ENCODE measurements at regions not wholly inside any gene's neighbourhood (a gene's known extent, or its start where the extent isn't known, plus 50 kb on each side); places are given as distances from the start of the nearest gene placed in this dataset.

DNA sequence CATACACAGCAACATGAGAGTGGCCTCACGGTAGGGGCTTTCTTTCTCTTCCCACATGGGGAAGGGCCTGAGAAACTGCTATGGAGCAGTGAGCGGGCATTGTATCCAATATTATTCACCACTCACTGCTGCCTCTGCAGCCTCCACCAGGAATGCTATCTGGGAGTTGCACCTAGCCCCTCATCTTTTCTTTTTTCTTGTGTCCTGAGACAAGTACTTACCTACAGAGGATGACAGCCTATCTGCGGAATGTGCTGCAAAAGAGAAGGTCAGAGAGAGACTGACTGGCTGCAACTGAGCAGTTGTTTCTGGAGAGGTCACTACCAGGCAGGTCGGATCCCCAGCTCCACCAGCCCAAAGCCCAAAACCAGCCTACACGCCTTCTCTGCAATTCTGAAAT lies 52.1 kb upstream of the HTATIP2 start:
- no peak for DNase-seq

DNA sequence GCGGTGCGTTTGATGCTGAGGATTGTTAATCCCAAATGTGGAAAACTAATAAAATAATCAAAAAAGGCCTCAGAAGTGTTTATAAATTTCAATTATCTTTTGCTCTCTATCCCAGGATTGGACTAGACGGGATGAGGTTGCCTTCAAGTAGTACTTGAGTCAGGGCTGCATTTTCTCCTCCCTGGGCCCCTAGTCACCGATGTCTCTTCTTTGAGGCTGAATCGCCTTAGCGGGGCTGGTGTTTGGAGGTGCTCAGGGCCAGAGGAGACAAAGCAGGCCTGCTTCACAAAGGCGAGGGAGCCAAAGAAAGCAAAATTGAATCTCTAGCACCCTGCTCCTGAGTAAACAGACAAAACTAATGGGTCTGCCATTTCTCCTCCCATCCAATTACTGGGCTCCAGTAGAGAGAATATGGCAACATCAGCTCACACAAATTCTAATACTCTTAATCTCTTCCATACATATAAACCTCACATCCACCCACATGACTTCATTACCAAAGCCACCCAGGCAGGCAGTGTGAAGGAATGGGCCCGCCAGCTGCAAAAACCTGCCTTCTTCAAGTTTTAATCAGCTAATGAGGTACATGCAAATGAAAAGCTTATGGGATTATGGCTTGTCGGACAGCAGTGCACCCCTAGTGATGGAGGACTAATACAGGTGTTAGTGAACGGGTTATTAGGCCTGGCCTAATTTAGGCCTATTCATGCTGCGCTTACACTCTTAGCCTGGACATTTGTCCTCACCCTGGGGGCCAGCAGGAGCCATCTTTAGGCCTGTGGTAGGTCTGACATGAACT lies 52.7 kb upstream of the HTATIP2 start:
- DNase-seq, result no peak

DNA sequence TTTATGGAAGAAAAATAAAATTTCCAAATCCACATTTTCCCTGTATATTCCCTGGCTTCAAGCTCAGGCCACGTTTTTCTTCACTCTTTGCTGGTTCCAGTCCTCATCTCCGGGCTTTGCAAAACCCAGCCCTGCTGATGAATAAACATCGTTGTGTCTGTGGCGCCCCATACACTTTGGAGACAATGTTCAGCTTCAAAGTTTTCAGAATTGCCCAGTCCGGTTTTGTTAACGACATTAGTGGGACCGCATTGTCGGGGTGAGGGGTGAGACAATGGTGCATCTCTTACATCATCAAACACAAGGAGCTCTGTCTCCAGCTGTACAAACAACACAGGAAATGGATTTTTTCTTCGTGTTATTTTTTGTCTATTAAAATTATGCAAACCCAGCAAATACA lies 53.4 kb upstream of the HTATIP2 start:
- DNase-seq, result no peak

DNA sequence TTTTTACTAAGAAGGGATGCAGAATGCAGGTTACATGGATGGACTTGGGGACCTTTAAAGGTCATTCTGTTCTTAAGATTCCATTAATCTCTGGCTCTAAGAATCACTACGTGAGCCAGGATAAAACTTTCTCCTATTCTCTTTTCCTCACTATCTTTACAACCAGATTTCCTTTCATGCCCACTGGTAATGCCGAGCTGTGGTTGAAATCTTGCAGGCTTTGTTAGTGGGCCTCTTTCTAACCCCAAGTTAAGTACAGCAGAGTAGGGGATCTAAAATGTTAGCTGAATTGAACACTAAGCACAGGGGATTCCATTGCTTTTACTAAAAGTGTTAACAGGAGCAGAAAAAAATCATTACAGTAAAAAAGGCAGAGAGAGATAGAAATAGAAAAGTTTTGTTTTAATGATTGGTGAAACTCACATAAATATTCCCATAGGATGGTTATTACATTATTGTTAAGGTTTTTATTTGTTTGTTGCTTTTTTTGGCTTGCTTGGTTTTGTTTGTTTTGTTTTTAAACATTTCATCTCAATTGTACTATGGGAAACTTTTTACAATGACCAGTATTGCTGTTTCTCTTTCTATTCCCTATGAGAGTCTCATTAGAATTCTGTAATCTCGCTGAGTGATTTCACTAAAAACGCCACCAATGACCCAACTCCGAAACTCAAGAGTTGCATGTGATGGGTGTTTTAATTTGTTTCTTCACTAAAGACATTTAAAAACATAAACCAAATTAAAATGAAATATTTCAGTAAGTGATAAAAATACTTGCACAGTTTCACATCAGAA lies 54.1 kb upstream of the HTATIP2 start:
- DNase-seq, result no peak

DNA sequence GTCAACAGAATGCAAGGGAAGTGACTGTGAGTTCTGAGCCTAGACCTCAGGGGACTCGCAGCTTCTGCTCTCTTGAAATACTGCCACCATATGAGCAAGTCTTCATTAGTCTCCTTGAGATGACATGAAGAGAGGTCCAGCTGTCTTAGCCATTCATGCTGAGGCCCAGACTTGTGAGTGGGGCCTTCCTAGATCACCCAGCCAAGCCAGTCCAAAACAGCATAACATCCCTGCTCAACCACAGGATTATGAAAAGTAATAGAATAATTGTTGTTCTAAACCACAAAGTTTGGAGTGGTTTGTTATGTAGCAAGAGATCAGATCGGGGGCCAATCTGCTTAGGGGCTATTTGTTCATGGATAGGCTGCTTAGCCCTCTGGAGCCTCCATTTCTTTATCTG lies 54.9 kb upstream of the HTATIP2 start:
- no peak for DNase-seq

DNA sequence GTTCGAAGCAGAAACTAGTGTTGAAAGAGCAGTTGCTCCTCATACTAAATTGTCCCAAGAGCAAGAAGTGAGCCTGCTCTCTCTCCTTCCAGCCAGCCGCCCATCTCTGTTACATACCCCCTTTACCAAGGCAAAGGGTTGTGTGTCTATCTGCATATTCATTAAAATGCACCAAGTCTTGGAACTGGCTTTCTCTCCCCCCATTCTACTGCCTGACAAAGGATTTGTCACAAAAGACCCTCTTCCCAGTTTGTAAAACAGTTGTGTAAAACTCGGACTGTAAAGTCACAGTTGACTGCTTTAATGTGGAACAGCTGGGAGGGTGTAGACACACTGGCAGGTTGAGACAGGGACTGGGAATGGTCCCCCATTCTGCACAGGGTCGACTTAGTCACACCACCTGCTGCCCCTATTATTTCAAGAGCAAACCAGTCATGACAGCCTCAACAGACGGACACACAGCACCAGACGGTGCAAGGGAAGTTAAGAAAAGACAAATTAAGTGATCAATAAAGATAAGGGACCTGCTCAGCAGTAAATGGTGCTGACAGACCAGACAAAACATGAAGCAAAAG lies 60.0 kb upstream of the HTATIP2 start:
- DNase-seq, result no peak

DNA sequence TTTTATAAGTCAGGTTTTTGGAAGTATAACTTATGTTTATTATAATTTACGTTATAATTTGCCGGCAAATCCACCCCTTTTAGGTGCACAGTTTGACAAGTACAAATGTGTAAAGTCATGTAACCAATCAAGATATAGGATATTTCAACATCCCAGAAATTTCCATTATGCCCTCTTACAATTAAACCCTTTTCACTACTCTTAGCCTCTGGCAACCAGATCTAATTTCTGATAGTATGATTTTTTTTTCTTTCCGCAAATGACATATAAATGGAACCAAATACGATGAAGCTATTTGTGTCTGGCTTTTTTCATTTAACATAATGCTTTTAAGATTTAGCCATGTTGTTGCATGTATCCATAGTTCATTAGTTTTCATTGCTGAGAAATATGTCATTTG lies 69.5 kb upstream of the HTATIP2 start:
- DNase-seq, result no peak

DNA sequence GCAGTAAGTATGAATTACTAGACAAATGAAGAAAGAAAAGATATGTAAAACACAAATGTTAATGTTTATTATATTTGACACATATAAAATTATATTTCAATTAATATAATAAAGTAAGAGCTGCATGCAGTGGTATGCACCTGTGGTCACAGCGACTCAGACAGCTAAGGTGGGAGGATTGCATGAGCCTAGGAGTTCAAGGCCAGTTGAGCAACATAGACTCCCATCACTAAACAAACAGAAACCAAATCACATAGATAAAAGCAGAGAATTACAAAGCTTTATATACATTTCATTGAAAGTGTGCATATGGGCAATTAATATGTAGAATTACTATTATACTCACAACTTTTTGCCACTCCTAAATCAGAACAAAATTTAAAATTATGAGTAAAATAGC lies 70.0 kb upstream of the HTATIP2 start:
- no peak for DNase-seq

DNA sequence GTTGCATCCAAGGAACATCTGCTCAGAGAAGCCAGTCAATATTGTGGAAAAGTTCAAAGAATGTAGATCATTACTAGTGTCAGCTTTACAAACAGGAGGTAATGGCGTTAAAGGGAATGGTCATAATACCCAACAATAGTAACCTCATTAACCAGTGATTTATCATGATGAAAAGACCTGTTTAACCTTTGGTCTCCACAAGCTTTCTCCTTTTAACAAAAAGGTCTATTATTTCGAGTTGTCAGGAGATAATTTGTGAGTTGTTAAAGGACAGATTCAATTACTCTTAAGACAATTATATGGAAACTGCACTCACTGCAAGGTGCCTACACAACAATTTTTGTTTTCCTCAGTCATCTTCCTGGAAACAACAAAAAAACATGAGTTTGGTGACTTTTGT lies 73.8 kb upstream of the HTATIP2 start:
- no peak for DNase-seq

DNA sequence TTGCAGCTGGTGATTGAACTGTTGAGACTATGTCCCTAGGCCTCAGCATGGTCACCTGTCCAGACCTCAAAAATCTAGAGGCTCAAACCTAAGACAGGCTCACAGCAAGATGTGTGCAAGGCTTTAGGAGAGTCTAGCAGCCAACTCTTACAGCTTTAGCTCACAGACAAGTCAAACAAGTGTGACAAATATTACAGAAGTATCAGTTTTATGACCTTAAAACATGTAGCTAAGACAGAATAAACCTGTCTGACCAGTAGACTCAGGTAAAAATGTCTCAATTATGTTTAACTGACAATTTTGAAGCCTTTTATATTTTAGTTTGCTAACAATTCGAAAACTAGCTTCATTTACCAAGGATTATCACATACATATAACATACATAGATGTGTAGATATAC lies 80.0 kb upstream of the HTATIP2 start:
- no peak for DNase-seq

DNA sequence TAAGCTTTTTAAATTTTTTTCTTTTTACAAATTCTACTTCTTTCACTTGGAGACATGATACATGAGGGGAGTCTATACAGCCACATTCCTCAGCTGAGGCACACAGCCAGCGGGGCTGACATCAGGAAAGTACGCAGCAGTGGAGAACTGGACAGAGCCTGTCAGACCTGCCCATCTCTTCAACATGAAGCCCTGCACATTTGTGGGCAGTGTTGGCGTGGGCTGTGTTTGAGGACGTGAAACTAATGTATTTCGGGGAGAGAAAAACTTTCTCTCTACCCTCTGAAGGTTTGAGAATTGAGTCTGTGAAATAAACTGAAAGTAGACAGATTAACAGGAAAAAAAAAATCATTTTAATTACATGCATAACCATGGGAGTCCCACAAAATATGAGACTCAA lies 84.8 kb upstream of the HTATIP2 start:
- no peak for DNase-seq

DNA sequence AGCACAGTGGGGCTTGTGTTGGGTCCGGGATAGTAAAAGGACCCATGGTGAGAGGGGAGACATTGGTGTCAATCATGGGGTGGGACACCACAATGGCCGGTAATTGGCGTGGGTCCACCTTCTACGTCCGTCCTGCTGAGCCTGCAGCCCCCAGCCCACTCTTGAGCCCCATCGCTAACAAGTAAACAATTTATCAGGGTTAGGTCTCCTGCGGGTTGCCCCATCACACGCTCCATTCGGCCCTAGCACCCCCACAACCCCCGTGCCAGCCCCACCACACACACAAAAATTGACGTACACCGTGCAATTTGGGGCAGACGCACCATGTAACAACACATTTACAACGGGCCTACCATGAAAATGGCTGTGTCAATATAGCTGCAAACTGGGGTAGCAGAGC lies 86.5 kb upstream of the HTATIP2 start:
- DNase-seq, result no peak

DNA sequence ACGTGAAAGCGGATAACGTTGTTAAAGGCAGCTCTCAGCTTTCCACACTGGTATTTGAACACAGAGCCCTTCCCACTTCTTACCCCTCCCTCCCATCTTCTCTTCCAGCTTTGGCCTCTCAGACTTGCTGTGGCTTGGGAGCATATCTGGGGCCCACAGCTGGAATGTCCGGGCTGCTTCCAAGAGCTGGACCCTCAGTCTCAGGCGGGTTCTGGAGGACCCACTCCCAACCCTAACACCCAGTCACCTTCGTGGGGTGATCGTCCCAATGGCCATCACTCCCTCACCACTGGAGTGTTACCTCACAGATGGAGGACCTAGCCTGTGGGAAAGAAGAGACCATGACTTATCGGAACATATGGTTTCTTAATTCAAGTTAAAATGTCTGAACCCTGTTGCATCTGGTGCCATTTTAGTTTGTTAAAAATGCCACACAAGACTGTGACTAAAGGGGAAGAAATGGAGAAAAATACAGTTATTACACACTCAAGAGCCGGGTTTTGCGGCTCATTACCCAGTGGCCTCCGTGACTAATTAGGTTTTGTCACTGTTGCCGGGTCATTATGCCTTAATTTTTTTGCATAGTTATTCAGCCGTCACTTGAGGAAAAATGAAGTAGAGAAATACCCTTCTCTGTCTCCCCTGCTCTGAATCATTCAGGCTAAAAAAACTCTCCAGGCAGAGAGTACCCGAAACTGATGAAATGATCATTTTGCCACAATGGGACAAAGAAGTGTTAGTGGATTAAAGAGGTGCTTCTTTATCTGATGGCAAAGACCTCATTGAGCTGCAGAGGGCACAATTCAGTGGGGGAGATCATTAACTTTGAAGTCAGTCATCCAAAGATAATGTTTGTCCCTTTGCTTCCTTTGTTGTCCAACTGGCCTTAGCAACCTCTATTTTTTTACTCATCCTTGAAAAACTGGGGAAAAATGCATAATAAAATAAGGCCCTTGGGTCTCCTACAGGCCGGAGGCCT lies 87.2 kb upstream of the HTATIP2 start:
- DNase-seq, result no peak

DNA sequence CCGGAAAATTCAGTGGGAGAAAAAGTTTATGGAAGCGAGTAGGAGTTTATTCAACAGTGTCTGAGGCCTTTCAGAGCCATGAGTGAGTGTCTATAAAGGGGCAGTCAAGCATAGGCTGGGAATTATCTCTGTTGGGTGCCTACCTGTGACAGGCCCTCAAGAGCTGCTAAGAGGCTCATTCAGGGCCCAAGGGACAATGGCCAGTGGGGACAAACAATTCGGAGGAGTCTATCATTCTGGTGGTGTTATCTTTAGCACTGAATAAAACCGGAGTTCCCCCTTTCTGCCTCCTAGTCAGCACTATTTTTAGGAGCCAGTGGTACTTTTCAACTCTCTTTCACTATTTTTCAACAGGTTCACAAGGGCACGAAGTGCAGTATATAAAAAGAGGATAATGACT lies 89.5 kb upstream of the HTATIP2 start:
- DNase-seq, result no peak

DNA sequence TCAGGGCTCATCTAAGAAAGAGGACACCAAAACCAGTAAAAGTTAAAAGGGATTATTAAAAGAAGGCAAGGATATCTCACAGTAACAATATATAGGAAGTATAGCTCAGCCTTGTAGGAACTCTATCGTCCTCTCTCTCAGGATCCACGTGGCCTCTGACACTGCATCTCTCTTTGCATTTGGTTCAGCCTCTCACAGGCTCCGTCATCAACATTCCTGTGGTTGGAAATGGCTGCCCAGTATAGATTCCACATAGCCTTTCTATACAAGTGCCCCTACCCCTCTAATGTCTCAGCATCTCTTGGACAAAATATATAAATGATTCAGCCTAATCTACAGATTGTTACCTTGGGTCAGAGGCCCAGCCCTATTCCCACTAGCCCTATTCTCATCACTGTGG lies 101.3 kb upstream of the DBX1 start:
- DNase-seq, result no peak

DNA sequence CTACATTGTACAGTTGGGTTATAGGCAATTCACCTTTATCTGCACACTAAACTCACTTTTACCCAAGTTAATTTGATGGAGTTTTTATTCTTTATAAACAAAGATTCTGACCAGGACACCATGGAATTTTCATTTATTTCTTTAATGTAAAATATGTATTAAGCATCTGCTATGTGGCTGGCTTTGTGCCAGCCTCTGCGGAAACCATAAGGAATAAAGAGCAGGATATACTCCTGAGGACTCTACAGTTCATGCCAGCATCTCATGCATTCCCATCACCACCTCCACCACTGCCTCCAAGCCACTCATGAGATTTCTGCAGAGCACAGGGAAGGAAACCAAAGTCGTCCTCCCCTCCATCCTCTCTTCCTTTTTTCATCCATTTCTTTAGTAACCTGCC lies 100.0 kb upstream of the DBX1 start:
- no peak for DNase-seq

DNA sequence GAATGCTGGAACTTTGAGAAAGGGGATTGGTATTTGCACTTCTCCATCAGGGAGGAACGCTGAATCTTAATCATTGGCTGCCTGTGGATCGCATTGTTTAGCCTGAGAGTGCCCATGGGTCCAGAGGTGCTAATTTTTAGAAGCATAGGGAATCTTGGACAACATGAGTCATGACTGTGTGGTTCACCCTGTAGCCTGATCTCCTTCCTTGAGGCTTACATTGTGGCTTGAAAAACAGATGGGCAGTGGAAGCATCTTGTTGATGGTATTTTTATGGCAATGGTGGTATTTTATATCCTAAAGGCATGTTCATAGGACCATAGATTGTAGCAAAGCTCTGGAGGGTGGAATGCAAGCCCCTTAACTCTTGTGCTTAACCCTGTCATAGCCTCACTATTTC lies 99.2 kb upstream of the DBX1 start:
- DNase-seq, result no peak

DNA sequence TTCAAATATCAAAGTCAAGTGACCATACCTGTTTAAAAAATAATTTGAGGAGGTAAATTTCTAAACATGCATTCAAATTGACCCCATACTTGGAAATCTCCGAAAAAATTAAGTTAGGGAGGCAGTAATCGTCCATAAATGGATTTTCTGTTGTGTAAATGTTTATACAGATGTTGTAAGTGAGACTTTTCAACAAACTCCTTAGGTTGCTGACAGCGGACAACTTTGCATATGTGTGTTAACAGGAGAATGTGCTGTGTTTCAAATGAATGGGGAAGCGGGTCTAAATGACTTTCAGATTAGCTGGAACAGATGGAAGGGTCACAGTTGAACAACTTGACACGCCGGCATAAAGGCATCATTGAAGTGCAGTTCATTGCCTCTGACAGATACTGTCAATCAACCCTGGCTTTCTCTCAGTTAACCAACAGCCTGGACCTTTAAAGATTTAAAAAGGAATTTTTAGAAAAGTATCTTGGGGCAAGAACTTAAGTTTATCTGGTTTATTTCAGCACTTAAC lies 98.2 kb upstream of the DBX1 start:
- peak; percentile 31 for DNase-seq

DNA sequence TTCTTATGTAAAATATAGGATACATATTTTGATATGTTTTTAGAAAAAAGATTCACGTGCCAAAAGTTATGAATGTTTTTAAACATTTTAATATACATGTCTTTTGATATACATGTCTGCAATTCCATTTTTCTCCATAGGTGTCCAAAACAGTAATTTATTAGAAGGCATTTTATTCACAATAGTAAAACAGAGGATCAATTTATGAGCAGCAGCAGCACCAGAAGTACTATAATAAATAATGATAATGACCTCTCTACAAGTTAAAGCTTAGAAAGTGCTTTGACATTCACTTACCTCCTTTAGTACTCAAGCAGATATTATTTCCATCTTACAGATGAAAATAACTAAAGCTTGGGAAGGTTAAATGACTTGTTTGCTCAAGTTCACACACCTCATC lies 96.7 kb upstream of the DBX1 start:
- no peak for DNase-seq

DNA sequence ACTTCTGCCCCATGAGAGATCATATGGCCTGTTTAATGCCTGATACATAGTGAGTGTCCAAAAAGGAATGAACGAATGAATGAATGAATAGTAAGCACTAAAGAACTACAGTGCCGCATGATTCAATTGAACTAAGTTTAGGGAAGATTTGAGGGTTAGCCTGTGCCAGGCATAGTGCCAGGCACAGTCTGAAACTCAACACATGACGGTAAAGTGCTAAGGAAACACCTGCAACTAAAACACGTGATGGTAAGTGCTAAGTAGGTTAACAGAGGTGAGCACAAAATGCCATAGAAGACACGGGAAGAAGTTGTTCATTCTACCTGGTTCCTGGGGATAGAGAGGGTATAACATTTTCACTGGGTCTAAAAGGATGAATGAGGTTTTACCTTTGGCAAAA lies 93.5 kb upstream of the DBX1 start:
- DNase-seq, result no peak

DNA sequence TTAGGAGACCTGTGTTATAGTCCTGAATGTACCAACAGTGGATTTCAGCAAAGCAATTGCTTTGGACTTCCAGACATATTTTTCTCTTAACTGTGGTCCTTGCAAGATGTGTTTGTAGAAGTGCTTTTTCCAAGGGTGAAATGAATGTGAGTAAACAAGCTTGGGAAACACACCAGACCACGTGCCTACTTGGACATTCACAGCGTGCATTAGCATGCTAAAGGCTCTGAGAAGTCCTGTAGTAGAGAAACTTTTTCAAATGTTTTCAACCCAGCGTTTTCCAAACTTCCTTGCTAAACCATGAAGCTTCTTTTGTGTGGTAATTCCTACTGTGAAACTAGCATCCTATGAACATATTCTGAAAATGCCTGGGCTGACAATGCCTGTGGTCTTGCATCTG lies 91.2 kb upstream of the DBX1 start:
- no peak for DNase-seq

DNA sequence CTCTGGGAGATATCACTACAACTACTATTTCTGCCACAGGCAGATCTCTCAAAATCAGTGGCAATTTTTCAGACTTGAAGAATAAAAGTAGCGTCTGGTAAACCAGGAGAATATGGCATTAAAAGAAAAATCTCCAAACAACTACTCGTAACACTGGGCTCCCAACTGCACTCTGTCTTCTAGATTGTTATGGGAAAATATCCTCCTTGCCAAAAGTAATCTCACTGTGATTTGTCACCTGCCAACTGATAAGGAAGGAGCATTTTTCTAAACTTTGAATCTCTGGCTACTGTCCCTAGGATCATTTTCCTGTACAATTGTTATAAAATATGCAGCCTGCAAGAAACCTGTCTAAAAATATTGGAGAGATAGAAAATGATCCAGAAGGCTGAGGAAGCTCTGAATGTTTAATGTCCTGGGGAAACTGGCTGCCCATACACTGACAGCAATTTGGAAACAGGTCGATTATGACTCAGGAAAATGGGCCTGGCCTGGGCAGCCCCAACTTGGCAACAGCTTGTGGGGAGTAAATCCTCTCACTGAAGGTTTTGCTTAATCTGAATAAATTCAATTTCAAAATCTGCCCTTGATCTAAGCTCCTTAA lies 90.5 kb upstream of the DBX1 start:
- no peak for DNase-seq
